ENCODE measurements at regions not wholly inside any gene's neighbourhood (a gene's known extent, or its start where the extent isn't known, plus 50 kb on each side); places are given as distances from the start of the nearest gene placed in this dataset.

DNA sequence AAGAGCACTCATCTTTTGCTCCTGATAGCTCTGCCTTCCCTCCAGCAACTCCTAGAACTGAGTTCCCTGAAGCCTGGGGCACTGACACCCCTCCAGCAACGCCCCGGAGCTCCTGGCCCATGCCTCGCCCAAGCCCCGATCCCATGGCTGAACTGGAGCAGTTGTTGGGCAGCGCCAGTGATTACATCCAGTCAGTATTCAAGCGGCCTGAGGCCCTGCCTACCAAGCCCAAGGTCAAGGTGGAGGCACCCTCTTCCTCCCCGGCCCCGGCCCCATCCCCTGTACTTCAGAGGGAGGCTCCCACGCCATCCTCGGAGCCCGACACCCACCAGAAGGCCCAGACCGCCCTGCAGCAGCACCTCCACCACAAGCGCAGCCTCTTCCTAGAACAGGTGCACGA lies 62.4 kb downstream of the TET3 start:
- ChIA-PET POLR2A (no interaction called here), CTCF (no interaction called here)
- DNase-seq (ENCODE audit: extremely low spot score): no peak
- TF ChIP-seq ELF4 (IDR thresholded peaks at IDR 0.05): no peak
- no peak for TF ChIP-seq LEF1 (IDR thresholded peaks at IDR 0.05; ENCODE audit: borderline replicate concordance)
- TF ChIP-seq PKNOX1 (IDR thresholded peaks at IDR 0.05): no peak
- TF ChIP-seq L3MBTL2 (conservative IDR thresholded peaks at IDR 0.05): no peak
- no peak for TF ChIP-seq FOXA1 (IDR thresholded peaks at IDR 0.05)
- no peak for TF ChIP-seq FOXK2 (IDR thresholded peaks at IDR 0.05)
- no peak for TF ChIP-seq ARNT (IDR thresholded peaks at IDR 0.05)
- TF ChIP-seq FOXM1 (IDR thresholded peaks at IDR 0.05; ENCODE audit: borderline replicate concordance): no peak
- no peak for TF ChIP-seq SP1 (IDR thresholded peaks at IDR 0.05)
- no peak for TF ChIP-seq NFRKB (IDR thresholded peaks at IDR 0.05)

DNA sequence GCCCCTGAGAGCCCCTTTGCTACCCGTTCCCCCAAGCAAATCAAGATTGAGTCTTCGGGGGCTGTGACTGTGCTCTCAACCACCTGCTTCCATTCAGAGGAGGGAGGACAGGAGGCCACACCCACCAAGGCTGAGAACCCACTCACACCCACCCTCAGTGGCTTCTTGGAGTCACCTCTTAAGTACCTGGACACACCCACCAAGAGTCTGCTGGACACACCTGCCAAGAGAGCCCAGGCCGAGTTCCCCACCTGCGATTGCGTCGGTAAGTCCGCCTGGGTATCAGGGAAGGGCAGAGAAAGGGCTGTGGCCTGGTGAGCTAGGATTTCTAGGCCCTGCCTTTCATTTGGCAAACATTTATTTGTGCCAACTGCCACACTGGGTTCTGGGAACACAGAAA lies 63.4 kb downstream of the TET3 start:
- no peak for TF ChIP-seq SUZ12 (IDR thresholded peaks at IDR 0.05)
- no peak for TF ChIP-seq BHLHE40 (IDR thresholded peaks at IDR 0.05; ENCODE audit: borderline replicate concordance)
- no peak for TF ChIP-seq HDGF (IDR thresholded peaks at IDR 0.05; ENCODE audit: borderline replicate concordance)
- no peak for TF ChIP-seq FOXM1 (IDR thresholded peaks at IDR 0.05; ENCODE audit: borderline replicate concordance)
- no peak for TF ChIP-seq TARDBP (IDR thresholded peaks at IDR 0.05)
- no peak for TF ChIP-seq FOXA1 (IDR thresholded peaks at IDR 0.05)
- TF ChIP-seq L3MBTL2 (conservative IDR thresholded peaks at IDR 0.05): no peak
- DNase-seq (ENCODE audit: extremely low spot score): no peak
- CTCF ChIA-PET: no interaction called here
- POLR2A ChIA-PET: interaction anchor here (1.2 kb wide), 1 partner anchor 54 kb away, joined by 3 read pairs; no protein-coding TSS in a partner anchor

DNA sequence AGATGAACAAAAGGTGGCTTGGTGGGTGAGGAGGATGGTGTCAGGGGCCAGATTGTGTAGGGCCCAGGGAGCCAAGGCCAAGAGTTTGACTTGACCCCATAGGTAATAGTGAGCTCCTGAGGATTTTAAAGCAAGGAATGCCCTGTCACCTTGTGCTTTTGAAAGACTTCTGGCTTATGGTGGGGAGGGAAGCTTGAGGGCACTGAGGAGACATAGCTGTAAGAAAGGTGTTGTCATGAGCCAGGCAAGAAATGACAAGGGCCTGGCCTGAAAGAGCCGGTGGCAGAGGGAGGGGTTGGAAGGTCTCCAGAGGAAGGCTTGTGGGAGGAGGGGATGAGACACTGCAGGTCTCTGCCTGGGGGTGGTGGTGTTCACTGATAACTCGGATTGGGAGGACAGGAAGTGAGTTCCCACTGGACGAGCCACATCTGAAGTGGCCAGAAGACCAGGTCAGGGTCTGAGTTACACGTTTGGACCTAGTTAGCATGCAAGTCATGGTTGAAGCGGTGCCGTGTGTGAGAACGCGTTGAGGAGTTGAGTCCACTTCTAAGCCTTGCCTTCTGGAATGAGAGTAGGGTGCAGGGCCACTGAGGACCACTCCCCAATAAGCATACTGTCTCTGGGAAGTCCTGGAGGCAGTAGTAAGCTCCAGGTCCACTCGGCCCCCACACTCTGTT lies 64.3 kb downstream of the TET3 start:
- no peak for DNase-seq (ENCODE audit: extremely low spot score)
- TF ChIP-seq SUZ12 (IDR thresholded peaks at IDR 0.05) (no peak), NFRKB (IDR thresholded peaks at IDR 0.05) (no peak), FOXM1 (IDR thresholded peaks at IDR 0.05; ENCODE audit: borderline replicate concordance) (no peak), CTBP1 (IDR thresholded peaks at IDR 0.05; ENCODE audit: borderline replicate concordance) (no peak), ZNF384 (IDR thresholded peaks at IDR 0.05) (no peak), BHLHE40 (IDR thresholded peaks at IDR 0.05; ENCODE audit: borderline replicate concordance) (no peak), FOXA1 (IDR thresholded peaks at IDR 0.05) (no peak), HDGF (IDR thresholded peaks at IDR 0.05; ENCODE audit: borderline replicate concordance) (no peak), ELF4 (IDR thresholded peaks at IDR 0.05) (no peak), TARDBP (IDR thresholded peaks at IDR 0.05) (no peak), L3MBTL2 (conservative IDR thresholded peaks at IDR 0.05) (no peak)
- ChIA-PET CTCF (no interaction called here), POLR2A (interaction anchor here (1.2 kb wide), 1 partner anchor 53 kb away, joined by 3 read pairs; no protein-coding TSS in a partner anchor)

DNA sequence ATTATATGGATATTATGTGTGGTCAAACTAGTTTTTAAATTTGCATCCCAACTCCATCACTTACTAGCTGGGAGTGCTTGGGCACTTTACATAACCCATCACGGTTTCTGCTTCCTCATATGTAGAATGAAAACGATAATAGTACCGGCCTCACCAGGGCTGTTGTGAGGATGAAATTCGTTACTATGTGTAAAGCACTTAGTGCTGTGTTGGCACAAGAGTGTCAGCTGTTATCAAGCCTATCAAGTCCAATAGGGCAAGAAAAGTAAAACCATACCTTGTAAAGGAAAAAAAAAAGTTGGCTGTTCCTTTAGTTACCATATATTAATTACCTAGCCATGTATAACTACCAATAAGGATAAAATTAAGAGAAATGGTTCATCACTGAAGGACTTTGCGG lies 65.4 kb downstream of the TET3 start:
- ChIA-PET POLR2A (no interaction called here), CTCF (no interaction called here)
- TF ChIP-seq ARNT (IDR thresholded peaks at IDR 0.05): no peak
- no peak for TF ChIP-seq LEF1 (IDR thresholded peaks at IDR 0.05; ENCODE audit: borderline replicate concordance)
- no peak for TF ChIP-seq ELF4 (IDR thresholded peaks at IDR 0.05)
- no peak for TF ChIP-seq HDGF (IDR thresholded peaks at IDR 0.05; ENCODE audit: borderline replicate concordance)
- no peak for TF ChIP-seq FOXK2 (IDR thresholded peaks at IDR 0.05)
- no peak for TF ChIP-seq BHLHE40 (IDR thresholded peaks at IDR 0.05; ENCODE audit: borderline replicate concordance)
- no peak for TF ChIP-seq FOXA1 (IDR thresholded peaks at IDR 0.05)
- TF ChIP-seq SUZ12 (IDR thresholded peaks at IDR 0.05): no peak
- no peak for TF ChIP-seq SP1 (IDR thresholded peaks at IDR 0.05)
- TF ChIP-seq TARDBP (IDR thresholded peaks at IDR 0.05): no peak
- no peak for TF ChIP-seq L3MBTL2 (conservative IDR thresholded peaks at IDR 0.05)
- no peak for DNase-seq (ENCODE audit: extremely low spot score)

GRCh38 chr2:74051504-74051903 lies 66.8 kb downstream of the TET3 start:
- ChIA-PET POLR2A (no interaction called here), CTCF (no interaction called here)
- DNase-seq (ENCODE audit: extremely low spot score): no peak
- TF ChIP-seq L3MBTL2 (conservative IDR thresholded peaks at IDR 0.05) (no peak), TARDBP (IDR thresholded peaks at IDR 0.05) (no peak), FOXA1 (IDR thresholded peaks at IDR 0.05) (no peak), HDGF (IDR thresholded peaks at IDR 0.05; ENCODE audit: borderline replicate concordance) (no peak), ARNT (IDR thresholded peaks at IDR 0.05) (no peak), PKNOX1 (IDR thresholded peaks at IDR 0.05) (no peak), SUZ12 (IDR thresholded peaks at IDR 0.05) (no peak), ELF4 (IDR thresholded peaks at IDR 0.05) (no peak), BHLHE40 (IDR thresholded peaks at IDR 0.05; ENCODE audit: borderline replicate concordance) (no peak), FOXM1 (IDR thresholded peaks at IDR 0.05; ENCODE audit: borderline replicate concordance) (no peak), ZNF384 (IDR thresholded peaks at IDR 0.05) (no peak), FOXK2 (IDR thresholded peaks at IDR 0.05) (no peak), LEF1 (IDR thresholded peaks at IDR 0.05; ENCODE audit: borderline replicate concordance) (no peak), CTBP1 (IDR thresholded peaks at IDR 0.05; ENCODE audit: borderline replicate concordance) (no peak)

GRCh38 chr2:74052732-74053710 lies 68.3 kb downstream of the TET3 start:
- DNase-seq (ENCODE audit: extremely low spot score): no peak
- TF ChIP-seq NFRKB (IDR thresholded peaks at IDR 0.05) (no peak), HDGF (IDR thresholded peaks at IDR 0.05; ENCODE audit: borderline replicate concordance) (no peak), SUZ12 (IDR thresholded peaks at IDR 0.05) (no peak), BHLHE40 (IDR thresholded peaks at IDR 0.05; ENCODE audit: borderline replicate concordance) (no peak)
- ChIA-PET POLR2A (no interaction called here), CTCF (no interaction called here)

Data from HEK293T (cell line).